ENCODE measurements at regions not wholly inside any gene's neighbourhood (a gene's known extent, or its start where the extent isn't known, plus 50 kb on each side); places are given as distances from the start of the nearest gene placed in this dataset.

GRCh38 chr5:145180371-145180770, 654.8 kb downstream of the PRELID2 start:
- Histone ChIP-seq H3K27me3 (ENCODE audit: low read depth, low read length) (no peaks in the 10 kb centered on the region), H4K20me1 (ENCODE audit: insufficient read depth, low read length) (no peaks in the 10 kb centered on the region), H3K79me2 (ENCODE audit: low read length) (no peaks in the 10 kb centered on the region), H3K4me3 (ENCODE audit: low read length) (no peak overlapping the region), H3K36me3 (replicated peaks; ENCODE audit: low read depth, low read length) (no peaks in the 10 kb centered on the region), H3K4me2 (ENCODE audit: low read length) (no peak overlapping the region), H3K9me3 (ENCODE audit: insufficient read depth, low read length) (no peaks in the 10 kb centered on the region), H2AFZ (ENCODE audit: low read depth, low read length) (no peak overlapping the region), H3K4me1 (ENCODE audit: low read length) (no peaks in the 10 kb centered on the region), H3K9ac (ENCODE audit: low read length) (no peak overlapping the region), H3K27ac (ENCODE audit: low read length) (no peak overlapping the region)
- TF ChIP-seq EZH2phosphoT487 (IDR thresholded peaks at IDR 0.05; ENCODE audit: low read depth): no peak
- TF ChIP-seq CTCF (IDR thresholded peaks at IDR 0.05; ENCODE audit: low read depth, low read length): no peak

- H3K9me3 ChIP-seq (ENCODE audit: insufficient read depth, low read length): no peaks in the 10 kb centered on the region
- H3K9ac ChIP-seq (ENCODE audit: low read length): no peak overlapping the region
Measured at GRCh38 chr5:145178641-145179523, 656.3 kb downstream of the PRELID2 start.

GRCh38 chr5:145176041-145176440, 659.1 kb downstream of the PRELID2 start:
- TF ChIP-seq CTCF (IDR thresholded peaks at IDR 0.05; ENCODE audit: low read depth, low read length): no peak
- Histone ChIP-seq H3K27me3 (ENCODE audit: low read depth, low read length) (no peaks in the 10 kb centered on the region), H3K4me3 (ENCODE audit: low read length) (no peak overlapping the region), H3K9me3 (ENCODE audit: insufficient read depth, low read length) (no peaks in the 10 kb centered on the region), H3K9ac (ENCODE audit: low read length) (no peak overlapping the region), H3K4me1 (ENCODE audit: low read length) (no peaks in the 10 kb centered on the region), H3K4me2 (ENCODE audit: low read length) (no peak overlapping the region), H4K20me1 (ENCODE audit: insufficient read depth, low read length) (no peaks in the 10 kb centered on the region), H3K36me3 (replicated peaks; ENCODE audit: low read depth, low read length) (no peaks in the 10 kb centered on the region), H3K79me2 (ENCODE audit: low read length) (no peaks in the 10 kb centered on the region), H2AFZ (ENCODE audit: low read depth, low read length) (no peak overlapping the region), H3K27ac (ENCODE audit: low read length) (no peak overlapping the region)

More at GRCh38 chr5:145178641-145179523, 656.3 kb downstream of the PRELID2 start:
- H4K20me1 ChIP-seq (ENCODE audit: insufficient read depth, low read length): no peaks in the 10 kb centered on the region
- H3K4me3 ChIP-seq (ENCODE audit: low read length): no peak overlapping the region
- no peaks in the 10 kb centered on the region for H3K4me1 ChIP-seq (ENCODE audit: low read length)
- no peaks in the 10 kb centered on the region for H3K36me3 ChIP-seq (replicated peaks; ENCODE audit: low read depth, low read length)
- no peaks in the 10 kb centered on the region for H3K27me3 ChIP-seq (ENCODE audit: low read depth, low read length)
- H3K79me2 ChIP-seq (ENCODE audit: low read length): no peaks in the 10 kb centered on the region
- no peak overlapping the region for H3K4me2 ChIP-seq (ENCODE audit: low read length)
- no peak overlapping the region for H2AFZ ChIP-seq (ENCODE audit: low read depth, low read length)
- no peak overlapping the region for H3K27ac ChIP-seq (ENCODE audit: low read length)
- TF ChIP-seq CTCF (IDR thresholded peaks at IDR 0.05; ENCODE audit: low read depth, low read length) (no peak), EZH2phosphoT487 (IDR thresholded peaks at IDR 0.05; ENCODE audit: low read depth) (no peak)

GRCh38 chr5:145166110-145166509, 669.0 kb downstream of the PRELID2 start:
- Histone ChIP-seq H4K20me1 (ENCODE audit: insufficient read depth, low read length) (no peaks in the 10 kb centered on the region), H3K4me2 (ENCODE audit: low read length) (no peak overlapping the region), H3K4me3 (ENCODE audit: low read length) (no peak overlapping the region), H3K27me3 (ENCODE audit: low read depth, low read length) (no peaks in the 10 kb centered on the region), H3K27ac (ENCODE audit: low read length) (no peak overlapping the region), H3K4me1 (ENCODE audit: low read length) (no peaks in the 10 kb centered on the region), H3K36me3 (replicated peaks; ENCODE audit: low read depth, low read length) (no peaks in the 10 kb centered on the region), H3K79me2 (ENCODE audit: low read length) (no peaks in the 10 kb centered on the region), H3K9ac (ENCODE audit: low read length) (no peak overlapping the region), H2AFZ (ENCODE audit: low read depth, low read length) (no peak overlapping the region), H3K9me3 (ENCODE audit: insufficient read depth, low read length) (no peaks in the 10 kb centered on the region)
- TF ChIP-seq CTCF (IDR thresholded peaks at IDR 0.05; ENCODE audit: low read depth, low read length) (no peak), EZH2phosphoT487 (IDR thresholded peaks at IDR 0.05; ENCODE audit: low read depth) (no peak)
